ENCODE measurements at regions not wholly inside any gene's neighbourhood (a gene's known extent, or its start where the extent isn't known, plus 50 kb on each side); places are given as distances from the start of the nearest gene placed in this dataset.

DNA sequence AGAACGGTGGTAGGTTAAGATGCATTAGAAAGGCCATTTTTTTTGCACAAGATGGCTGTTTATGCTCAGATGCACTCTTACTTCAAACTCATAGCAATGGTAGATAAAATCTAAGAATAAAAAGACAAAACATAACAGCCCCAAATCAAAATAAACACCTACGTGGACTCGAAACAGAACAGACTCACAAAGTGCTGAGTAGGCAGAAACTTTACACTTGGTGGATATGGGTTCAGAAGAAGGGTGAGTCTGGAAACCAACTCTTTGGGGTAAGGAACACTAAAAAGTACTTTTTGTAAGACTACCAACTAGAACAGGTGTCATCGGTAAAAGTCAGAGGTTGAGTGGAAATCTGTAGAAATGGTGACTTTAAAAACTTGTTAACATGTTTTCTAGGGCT lies 468.2 kb downstream of the OTOL1 start:
- Histone ChIP-seq H3K4me2 (no peak overlapping the region), H3K27ac (no peak overlapping the region), H3K4me1 (no peaks in the 10 kb centered on the region), H3K4me3 (no peak overlapping the region), H3K9me3 (no peaks in the 10 kb centered on the region)
- ChIA-PET POLR2A (no interaction called here), CTCF (no interaction called here)
- no peak for TF ChIP-seq RFX5 (IDR thresholded peaks at IDR 0.05)
- TF ChIP-seq MAFK (IDR thresholded peaks at IDR 0.05; ENCODE audit: partially characterized antibody), result peak; percentile 94
- DNase-seq (ENCODE audit: low read depth in 1 of 2, low spot score in 1 of 2) (no peak), ATAC-seq (no peak), FAIRE-seq (no peak)
- 60% methylated on average over 4 of the region's 4 CpGs for whole genome bisulfite sequencing (ENCODE audit: missing lambda C conversion rate)

- ATAC-seq, result no peak
- Histone ChIP-seq H3K4me1 (no peaks in the 10 kb centered on the region), H3K4me2 (no peak overlapping the region), H3K27ac (no peak overlapping the region), H3K9me3 (no peaks in the 10 kb centered on the region), H3K4me3 (no peak overlapping the region)
- TF ChIP-seq HOXB5 (CRISPR knock-in tag; IDR thresholded peaks at IDR 0.05) (no peak), EHMT2 (IDR thresholded peaks at IDR 0.05; ENCODE audit: low read depth) (no peak), RARB (CRISPR knock-in tag; IDR thresholded peaks at IDR 0.05) (no peak), RAD21 (conservative IDR thresholded peaks at IDR 0.05 in 1 of 2, IDR thresholded peaks at IDR 0.05 in 1 of 2) (no peak), SMC3 (IDR thresholded peaks at IDR 0.05) (no peak), POLR2AphosphoS2 (conservative IDR thresholded peaks at IDR 0.05; ENCODE audit: low read length) (no peak), JUN (IDR thresholded peaks at IDR 0.05) (no peak), HOXB13 (CRISPR knock-in tag; IDR thresholded peaks at IDR 0.05; ENCODE audit: low read depth) (no peak), CTCF (IDR thresholded peaks at IDR 0.05) (no peak), SREBF2 (IDR thresholded peaks at IDR 0.05) (no peak), FOSL2 (IDR thresholded peaks at IDR 0.05) (no peak), FOSL2 (CRISPR knock-in tag; IDR thresholded peaks at IDR 0.05) (no peak), KDM1A (IDR thresholded peaks at IDR 0.05; ENCODE audit: low read depth) (no peak), ZFP36 (IDR thresholded peaks at IDR 0.05; ENCODE audit: borderline replicate concordance, partially characterized antibody) (no peak)
- POLR2A ChIA-PET, result no interaction called here
- no peak for FAIRE-seq
- CTCF ChIA-PET, result no interaction called here
- DNase-seq (ENCODE audit: low read depth in 1 of 2, low spot score in 1 of 2), result no peak
- WGBS (ENCODE audit: missing lambda C conversion rate), result 36% methylated on average over 2 of the region's 2 CpGs
These were observed 473.3 kb downstream of the OTOL1 start for GRCh38 chr3:161969867-161970266.

GRCh38 chr3:161975201-161975600 lies 478.6 kb downstream of the OTOL1 start:
- no peaks in the 10 kb centered on the region for H3K9me3 ChIP-seq
- TF ChIP-seq NPAS2 (CRISPR knock-in tag; IDR thresholded peaks at IDR 0.05; ENCODE audit: borderline replicate concordance), result no peak
- TF ChIP-seq JUN (IDR thresholded peaks at IDR 0.05), result no peak
- 39% methylated on average over 2 of the region's 2 CpGs for WGBS (ENCODE audit: missing lambda C conversion rate)
- ChIA-PET POLR2A (no interaction called here), CTCF (interaction anchor here (0.9 kb wide), 1 partner anchor 34 kb away, joined by 3 read pairs; no protein-coding TSS in a partner anchor)
- ATAC-seq, result no peak
- DNase-seq (ENCODE audit: low read depth in 1 of 2, low spot score in 1 of 2), result no peak
- no peak for FAIRE-seq
- no peak overlapping the region for H3K27ac ChIP-seq
- no peaks in the 10 kb centered on the region for H3K4me1 ChIP-seq
- no peak overlapping the region for H3K4me2 ChIP-seq
- H3K4me3 ChIP-seq, result no peak overlapping the region

DNA sequence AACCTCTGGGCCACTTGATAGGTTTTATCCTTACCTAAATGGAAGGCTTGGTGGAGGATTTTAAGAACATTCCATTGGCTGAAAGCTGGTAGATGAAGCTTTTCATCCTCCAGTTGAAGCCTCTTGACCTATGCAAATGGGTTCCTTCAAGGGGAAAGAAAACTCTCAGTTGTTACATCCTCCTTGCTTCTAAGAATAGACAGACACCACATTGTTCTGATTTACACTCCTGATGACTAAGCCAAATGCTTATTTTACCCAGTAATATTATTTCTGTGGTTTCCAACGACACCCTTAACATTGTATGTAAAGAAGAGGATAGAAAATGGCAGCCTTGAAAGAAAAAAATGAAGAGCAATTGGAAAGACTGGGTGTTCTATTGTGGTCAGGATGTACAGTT lies 480.5 kb downstream of the OTOL1 start:
- H3K4me1 ChIP-seq, result no peaks in the 10 kb centered on the region
- no peak for FAIRE-seq
- DNase-seq (ENCODE audit: low read depth in 1 of 2, low spot score in 1 of 2), result no peak
- H3K9me3 ChIP-seq, result no peaks in the 10 kb centered on the region
- 0% methylated on average over 1 of the region's 1 CpG for WGBS (ENCODE audit: missing lambda C conversion rate)
- no peak overlapping the region for H3K4me3 ChIP-seq
- H3K4me2 ChIP-seq, result no peak overlapping the region
- no peak overlapping the region for H3K27ac ChIP-seq
- ChIA-PET CTCF (no interaction called here), POLR2A (no interaction called here)
- ATAC-seq, result no peak
- TF ChIP-seq EP300 (IDR thresholded peaks at IDR 0.05), result no peak
- TF ChIP-seq CEBPB (IDR thresholded peaks at IDR 0.05), result no peak
- no peak for TF ChIP-seq RARB (CRISPR knock-in tag; IDR thresholded peaks at IDR 0.05)
- no peak for TF ChIP-seq CHD2 (IDR thresholded peaks at IDR 0.05; ENCODE audit: low read length, partially characterized antibody)
- TF ChIP-seq, protein P1, sequence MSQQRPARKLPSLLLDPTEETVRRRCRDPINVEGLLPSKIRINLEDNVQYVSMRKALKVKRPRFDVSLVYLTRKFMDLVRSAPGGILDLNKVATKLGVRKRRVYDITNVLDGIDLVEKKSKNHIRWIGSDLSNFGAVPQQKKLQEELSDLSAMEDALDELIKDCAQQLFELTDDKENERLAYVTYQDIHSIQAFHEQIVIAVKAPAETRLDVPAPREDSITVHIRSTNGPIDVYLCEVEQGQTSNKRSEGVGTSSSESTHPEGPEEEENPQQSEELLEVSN (IDR thresholded peaks at IDR 0.05; ENCODE audit: borderline replicate concordance, low read depth), result no peak
- no peak for TF ChIP-seq HEYL (CRISPR knock-in tag; IDR thresholded peaks at IDR 0.05)
- TF ChIP-seq CTCF (IDR thresholded peaks at IDR 0.05), result no peak
- TF ChIP-seq EHMT2 (IDR thresholded peaks at IDR 0.05; ENCODE audit: low read depth), result no peak
- TF ChIP-seq, protein P2, sequence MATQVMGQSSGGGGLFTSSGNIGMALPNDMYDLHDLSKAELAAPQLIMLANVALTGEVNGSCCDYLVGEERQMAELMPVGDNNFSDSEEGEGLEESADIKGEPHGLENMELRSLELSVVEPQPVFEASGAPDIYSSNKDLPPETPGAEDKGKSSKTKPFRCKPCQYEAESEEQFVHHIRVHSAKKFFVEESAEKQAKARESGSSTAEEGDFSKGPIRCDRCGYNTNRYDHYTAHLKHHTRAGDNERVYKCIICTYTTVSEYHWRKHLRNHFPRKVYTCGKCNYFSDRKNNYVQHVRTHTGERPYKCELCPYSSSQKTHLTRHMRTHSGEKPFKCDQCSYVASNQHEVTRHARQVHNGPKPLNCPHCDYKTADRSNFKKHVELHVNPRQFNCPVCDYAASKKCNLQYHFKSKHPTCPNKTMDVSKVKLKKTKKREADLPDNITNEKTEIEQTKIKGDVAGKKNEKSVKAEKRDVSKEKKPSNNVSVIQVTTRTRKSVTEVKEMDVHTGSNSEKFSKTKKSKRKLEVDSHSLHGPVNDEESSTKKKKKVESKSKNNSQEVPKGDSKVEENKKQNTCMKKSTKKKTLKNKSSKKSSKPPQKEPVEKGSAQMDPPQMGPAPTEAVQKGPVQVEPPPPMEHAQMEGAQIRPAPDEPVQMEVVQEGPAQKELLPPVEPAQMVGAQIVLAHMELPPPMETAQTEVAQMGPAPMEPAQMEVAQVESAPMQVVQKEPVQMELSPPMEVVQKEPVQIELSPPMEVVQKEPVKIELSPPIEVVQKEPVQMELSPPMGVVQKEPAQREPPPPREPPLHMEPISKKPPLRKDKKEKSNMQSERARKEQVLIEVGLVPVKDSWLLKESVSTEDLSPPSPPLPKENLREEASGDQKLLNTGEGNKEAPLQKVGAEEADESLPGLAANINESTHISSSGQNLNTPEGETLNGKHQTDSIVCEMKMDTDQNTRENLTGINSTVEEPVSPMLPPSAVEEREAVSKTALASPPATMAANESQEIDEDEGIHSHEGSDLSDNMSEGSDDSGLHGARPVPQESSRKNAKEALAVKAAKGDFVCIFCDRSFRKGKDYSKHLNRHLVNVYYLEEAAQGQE (IDR thresholded peaks at IDR 0.05), result no peak

Measured in A549 (cell line).